ENCODE measurements at regions not wholly inside any gene's neighbourhood (a gene's known extent, or its start where the extent isn't known, plus 50 kb on each side); places are given as distances from the start of the nearest gene placed in this dataset.

DNA sequence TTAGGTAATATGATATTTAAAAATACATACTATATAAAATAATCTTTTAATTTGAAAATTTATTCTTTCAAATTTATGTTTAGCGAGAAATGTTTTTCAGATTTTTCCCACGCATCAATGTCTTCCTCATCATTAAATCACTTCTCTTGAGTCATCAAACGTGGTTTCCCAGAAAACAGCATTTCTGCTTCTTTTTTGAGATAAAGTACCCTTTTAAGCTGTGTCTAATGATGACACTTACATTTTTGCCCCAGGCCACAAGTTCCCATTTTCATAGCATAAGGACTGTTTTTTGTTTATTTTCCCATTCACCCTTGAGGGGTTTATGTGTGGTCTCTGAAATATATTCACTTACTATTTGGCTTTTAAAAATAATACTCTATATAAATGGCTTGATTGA is 139.0 kb upstream of the HS3ST3A1 start:
- no peak for DNase-seq

- DNase-seq: no peak
These were observed 140.0 kb upstream of the HS3ST3A1 start for GRCh38 chr17:13741744-13742143.

DNA sequence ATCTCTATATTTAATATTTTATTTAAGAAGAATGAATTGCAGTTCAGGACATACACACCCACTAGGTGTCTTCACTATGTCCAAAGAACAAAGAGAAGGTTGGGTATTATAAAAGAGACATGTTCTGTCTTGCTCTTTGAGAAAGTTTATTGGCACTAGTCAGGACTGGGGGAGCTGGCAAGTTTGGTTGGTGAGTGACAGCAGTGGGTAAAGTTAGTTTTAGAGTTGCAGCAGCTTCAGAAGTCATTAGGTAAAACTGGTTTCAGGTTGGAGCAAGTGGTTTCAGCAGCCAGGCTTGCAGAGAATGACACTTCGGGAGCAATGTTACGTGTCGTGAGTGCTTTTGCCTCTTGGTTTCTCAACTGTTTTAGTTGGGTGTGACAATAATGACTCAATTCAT is 142.2 kb upstream of the HS3ST3A1 start:
- DNase-seq: no peak

DNA sequence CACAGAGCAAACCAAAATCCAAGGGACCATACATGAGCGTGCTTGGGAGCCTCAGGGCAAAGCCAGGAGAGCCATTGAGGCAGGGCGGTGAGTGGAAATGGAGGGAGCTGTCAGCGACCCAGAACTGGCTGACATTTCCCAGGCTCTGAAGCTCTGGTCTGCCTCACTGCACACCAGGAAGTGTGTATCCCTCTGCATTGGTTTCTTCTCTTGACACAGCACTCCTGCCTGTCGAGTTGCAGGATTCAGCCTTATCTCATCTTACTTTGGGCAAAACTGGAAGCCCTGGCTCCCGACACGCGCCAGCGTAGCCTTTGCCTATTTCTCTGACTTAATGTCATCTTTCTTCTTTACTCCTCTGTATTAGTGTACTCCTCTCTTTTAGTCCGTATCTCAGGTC is 144.7 kb upstream of the HS3ST3A1 start:
- DNase-seq: no peak

- DNase-seq: no peak
These were observed 147.6 kb upstream of the HS3ST3A1 start for GRCh38 chr17:13749166-13749890.

DNA sequence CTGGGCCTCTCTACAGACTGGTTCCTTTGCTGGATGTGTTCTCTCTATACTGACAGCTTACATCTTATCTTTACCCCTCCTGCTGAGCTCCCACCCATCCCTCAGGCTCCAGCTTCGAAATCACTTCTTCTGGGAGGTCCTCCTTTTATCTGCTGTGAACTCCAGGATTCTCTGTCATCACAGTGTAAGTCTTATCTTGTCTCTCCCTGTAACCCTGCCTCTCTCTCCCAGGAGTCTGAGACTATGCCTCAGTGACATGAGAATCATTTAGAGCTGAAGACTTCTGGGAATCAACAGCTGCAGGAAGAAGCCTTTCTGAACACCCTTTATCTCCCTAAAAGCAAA is 148.1 kb upstream of the HS3ST3A1 start:
- DNase-seq: no peak

DNA sequence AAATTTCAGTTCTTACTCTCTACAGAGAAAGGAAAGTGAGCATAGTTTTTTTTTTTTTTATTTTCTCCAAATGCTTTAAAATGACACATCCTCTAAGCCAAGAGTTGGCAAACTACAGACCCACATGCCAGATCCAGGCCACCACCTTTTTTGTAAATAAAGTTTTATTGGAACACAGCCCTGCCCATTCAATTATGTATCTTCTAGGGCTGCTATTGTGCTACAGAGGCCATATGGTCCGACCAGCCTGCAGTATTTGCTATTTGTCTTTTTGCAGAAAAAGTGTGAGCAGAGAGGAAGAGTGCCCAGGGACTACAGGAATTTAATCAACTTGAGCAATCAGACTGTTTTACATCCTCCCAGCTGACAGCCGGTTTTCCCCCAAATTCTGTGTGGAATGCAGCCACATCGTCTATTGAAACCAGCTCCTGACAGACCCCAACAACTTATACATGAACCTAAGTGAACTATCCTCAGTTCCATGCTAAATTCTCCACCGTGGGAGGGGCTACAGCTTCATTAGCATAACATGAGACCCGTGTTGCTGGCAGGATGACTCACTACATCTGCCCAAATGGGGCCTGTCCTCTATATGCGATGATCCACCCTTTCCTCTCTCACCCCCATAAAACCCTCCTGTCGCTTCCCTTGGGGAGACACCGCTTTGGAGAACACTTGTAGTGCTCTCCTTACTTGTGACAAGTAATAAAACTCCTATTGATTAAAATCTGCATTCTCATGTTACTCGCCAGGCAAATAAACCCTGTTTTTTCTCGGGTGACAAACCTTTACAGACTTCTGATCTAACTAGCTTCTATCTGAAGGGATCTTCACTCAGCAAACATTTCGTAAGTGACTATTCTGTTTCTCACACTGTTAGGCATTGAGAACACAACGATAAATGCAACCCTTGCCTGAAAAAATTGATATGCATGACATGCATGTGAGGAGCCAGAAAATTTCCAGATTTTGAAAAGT is 149.4 kb upstream of the HS3ST3A1 start:
- no peak for DNase-seq

- no peak for DNase-seq
These were observed 151.4 kb upstream of the HS3ST3A1 start for GRCh38 chr17:13753154-13753553.

DNA sequence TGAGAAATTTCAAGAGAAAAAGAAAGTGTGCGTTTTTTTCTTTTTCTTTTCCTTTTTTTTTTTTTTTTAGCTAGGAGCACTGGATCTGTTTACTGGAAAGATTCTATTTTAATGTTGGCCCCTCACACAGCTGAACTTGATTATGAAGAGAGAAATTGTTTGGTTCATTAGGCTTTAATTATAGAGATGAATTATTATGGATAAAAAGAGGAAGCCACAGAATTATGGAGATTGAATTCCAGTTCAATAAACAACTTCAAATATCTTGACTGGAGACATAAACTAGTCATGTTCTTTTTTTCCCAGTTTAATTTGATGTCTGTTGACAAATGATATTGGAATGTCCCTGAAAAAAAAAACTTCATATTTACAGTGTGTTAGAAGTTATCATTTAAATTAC is 152.0 kb upstream of the HS3ST3A1 start:
- no peak for DNase-seq

GRCh38 chr17:13755851-13756250 is 154.1 kb upstream of the HS3ST3A1 start:
- no peak for DNase-seq

DNA sequence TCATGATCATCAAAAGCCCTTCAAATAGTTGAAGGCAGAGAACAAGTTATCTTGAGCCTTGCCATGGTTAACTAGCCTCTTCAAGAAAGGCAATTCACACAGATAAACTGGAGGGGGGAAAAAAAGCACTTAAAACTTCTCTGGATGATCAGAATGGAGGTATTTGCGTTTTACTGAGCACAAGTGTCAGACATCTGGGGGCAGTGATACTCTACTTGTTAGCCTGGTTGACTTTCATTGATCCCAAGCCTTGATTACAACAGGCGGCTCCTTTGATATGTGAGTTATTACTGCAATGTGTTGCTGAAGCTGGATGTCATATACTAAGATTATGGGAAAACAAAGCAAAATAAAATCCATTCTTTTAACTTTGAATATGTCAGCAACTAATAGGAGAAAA is 155.0 kb upstream of the HS3ST3A1 start:
- DNase-seq: no peak

DNA sequence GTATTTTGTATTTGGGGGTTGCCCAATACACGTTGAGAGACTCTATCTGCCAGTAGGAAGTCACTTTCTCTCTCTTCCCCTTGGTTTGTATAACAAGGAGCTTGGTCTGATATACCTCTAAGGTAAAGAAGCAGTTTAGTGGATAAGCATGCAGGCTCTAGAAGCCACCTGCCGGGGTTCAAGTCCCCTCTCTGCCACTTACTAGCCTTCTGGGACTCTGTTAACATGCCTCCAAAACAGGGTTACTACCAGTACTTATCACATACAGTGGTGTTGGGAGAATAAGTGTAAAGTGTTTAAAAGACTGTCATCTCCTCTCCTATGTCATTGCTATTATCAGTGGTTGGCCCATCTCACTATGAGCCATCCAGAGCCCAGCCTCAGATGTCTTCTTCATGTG is 156.1 kb upstream of the HS3ST3A1 start:
- no peak for DNase-seq

DNA sequence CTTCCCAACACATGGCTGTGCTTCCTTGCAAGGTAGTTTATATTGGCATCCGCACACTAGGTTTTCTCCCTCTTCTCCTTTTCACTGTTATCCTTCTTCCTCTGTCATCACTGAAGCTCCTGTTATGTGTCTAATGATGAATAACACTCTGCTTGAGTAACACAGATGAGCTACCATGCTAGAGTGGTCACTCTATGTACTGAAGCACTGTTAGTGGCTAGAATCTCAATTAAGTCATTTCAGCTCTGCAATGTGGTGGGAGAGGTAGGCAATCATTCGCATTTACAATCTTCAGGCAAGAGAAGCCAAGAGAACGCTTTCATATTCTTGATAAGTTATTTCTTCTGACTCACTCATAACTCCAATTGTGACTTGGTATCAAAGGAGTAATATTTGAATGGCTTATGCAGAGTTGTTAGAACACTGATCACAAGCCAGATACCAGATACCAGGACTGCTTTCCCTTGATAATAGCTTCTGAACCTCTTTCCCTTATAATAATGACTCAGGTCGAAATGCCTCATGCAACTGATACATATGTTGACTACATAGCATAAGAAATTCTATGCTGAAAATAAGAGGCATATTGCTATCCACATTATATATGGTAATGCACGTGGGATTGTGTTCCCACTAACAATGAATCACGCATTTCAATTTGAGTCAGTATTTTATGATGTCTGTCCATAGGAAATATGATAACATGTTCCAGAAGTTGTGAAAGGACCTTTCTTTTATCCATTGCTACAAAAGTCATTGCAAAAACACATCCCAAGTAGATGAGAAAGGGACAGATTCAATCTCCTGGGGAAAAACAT is 158.0 kb upstream of the HS3ST3A1 start:
- DNase-seq: no peak

DNA sequence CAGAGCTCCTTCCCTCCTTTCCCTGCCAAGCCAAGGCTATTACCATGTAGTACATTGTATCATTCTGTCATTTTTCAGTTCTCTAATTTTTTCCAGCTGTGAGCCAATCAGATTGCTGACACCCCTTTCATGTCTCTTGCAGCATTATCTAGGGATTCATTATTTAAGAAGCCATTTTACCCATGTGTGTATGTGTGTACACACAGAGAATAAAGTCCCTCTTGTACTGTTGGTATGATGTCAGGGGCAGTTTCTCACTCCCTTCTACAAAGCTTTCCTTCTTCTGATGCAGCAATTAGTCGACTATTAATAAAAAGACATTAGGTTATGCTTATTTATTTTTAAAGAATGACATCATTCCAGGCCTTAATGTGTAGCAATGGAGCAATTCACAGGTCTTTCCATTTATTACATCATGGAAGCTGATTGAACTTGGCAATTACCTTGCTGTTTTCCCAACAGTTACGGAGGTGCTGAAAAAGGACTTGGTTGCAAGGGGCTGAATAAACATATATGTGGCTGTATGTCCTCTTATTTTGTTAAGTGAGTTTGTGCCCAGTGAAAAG is 159.4 kb upstream of the HS3ST3A1 start:
- no peak for DNase-seq

DNA sequence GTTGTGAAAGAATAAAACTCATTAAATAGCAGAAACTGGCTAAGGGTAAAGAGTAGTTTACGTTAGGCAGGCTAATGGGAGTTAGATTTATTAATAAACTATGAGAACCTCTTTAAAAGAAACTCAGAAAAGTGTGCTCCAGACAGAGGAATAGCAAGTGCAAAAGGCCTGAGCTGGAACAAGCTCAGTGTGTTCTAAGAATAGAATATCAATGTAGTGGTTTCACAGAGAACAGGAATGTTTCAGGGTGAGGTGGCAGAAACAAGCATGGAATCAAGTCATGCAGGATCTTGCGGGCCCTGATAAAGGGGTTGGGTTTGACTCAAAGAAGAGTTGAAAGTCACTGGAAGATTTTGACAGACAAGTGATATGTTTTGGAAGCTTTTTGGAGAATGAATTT is 164.0 kb upstream of the HS3ST3A1 start:
- no peak for DNase-seq

DNA sequence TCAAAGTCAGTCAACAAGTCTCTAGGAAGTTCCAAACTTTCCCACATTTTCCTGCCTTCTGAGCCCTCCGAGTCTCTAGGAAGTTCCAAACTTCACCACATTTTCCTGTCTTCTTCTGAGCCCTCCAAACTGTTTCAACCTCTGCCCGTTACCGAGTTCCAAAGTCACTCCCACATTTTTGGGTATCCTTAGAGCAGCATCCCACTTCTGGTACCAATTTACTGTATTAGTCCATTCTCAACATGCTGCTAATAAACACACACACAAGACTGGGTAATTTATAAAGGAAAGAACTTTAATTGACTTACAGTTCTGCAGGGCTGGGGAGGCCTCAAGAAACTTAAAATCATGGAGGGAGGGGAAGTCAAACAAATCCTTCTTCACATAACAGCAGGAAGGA is 169.0 kb upstream of the HS3ST3A1 start:
- no peak for DNase-seq

DNA sequence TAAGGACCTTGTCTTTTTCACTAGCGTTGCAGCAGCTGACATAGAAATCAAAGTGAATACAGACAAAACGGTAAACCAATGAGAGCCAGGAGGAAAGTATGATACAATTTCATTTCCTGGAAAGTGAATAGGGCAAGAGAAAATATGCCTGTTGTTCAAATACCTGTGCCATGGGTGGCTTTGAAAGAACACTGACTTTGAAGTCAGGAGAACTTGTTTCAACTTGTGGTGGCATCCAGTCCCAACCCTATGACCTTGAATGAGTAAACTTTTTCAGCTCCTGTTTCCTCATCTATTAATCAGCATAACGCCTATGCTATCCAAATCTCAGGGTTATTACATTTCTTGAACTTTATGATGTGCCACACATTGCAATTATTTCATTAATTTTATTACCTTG is 173.7 kb upstream of the HS3ST3A1 start:
- no peak for DNase-seq

- no peak for DNase-seq
These were observed 174.4 kb upstream of the HS3ST3A1 start for GRCh38 chr17:13776027-13776551.

- DNase-seq: no peak
These were observed 175.3 kb upstream of the HS3ST3A1 start for GRCh38 chr17:13777003-13777402.

DNA sequence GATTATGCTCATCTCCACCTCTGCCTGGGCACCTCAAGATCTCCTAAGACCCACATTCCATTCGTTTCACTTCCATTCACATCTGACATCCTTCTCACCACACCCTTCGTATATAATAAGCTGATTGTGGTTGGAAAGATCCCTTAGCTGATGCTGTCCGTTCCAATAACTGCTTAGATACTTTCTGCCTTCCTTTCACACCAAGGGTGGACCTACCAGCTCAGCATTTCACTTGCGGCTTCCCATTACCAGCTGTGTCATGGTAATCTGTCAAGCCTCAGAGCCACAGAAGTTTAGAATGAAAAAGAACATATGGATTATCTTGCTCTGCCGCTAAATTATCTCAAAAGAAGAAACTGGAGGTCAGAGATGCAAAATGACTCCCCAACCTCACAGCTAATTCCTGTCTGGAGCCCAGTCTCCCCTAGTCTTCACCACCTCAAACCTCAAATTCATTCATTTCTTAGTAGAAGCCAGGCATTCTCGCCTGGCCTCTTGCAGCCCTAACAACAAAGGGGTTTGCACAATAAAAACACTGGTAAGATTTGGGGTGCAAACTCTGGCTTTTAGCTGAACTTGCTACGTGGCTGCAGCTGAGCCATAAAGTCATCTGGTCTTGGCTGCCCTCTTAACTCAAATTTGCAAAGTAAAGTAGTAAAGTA is 182.8 kb upstream of the HS3ST3A1 start:
- DNase-seq: no peak

DNA sequence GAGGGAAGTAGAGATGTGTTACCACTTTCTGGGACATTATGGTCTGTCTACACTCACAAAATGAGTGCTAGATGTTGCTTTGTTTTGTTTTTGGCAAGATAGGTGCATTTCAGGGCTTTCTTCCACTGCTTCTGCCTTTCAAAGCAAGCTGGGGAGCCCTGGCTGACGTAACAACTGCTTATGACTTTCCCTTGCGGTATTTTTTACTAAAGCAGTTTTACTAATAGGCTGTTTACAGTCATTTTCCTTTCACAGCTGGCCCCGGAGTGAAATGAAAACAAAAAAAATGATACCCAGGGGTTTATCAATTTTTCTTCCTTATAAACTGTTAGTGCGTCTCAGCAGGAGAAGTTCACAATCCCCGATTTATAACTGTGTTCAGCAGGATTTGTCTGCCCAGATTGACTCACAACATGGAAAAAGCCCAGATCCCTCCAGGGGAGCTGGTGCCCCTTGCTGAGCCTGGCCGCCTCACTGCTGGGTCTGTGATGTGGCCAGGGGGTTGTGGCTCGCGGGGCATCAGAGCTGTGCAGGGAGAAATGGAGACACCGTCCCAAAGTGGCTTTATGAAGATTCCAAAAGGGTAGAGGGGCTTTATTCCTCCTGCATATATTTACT is 184.4 kb upstream of the HS3ST3A1 start:
- no peak for DNase-seq
